DOHH2 (cell line): ENCODE measurements at regions not wholly inside any gene's neighbourhood (a gene's known extent, or its start where the extent isn't known, plus 50 kb on each side); places are given as distances from the start of the nearest gene placed in this dataset.

Experiments used
- H3F3A ChIP-seq: fragments of 200-600 bp; sonication (generic), shearing (Covaris generic); 2 replicates; pipeline ENCODE4 v1.6.0; 2016; ENCODE audit warnings: antibody characterized with exemption, mild to moderate bottlenecking; ENCODE audit not compliant: control insufficient read depth, insufficient read depth
- H3K27ac ChIP-seq: fragments of 200-600 bp; sonication (generic); 2 replicates; pipeline ENCODE4 v1.5.1; 2014; ENCODE audit warnings: low read depth, mild to moderate bottlenecking, low read length, moderate library complexity
- H3K27me3 ChIP-seq: fragments of 200-600 bp; sonication (generic); 2 replicates; pipeline ENCODE4 v1.6.1; 2014; ENCODE audit warnings: mild to moderate bottlenecking, low read length, mixed read lengths; ENCODE audit not compliant: control insufficient read depth
- H3K36me3 ChIP-seq: fragments of 200-600 bp; sonication (generic); 2 replicates; pipeline ENCODE4 v1.6.1; 2014; ENCODE audit warnings: mild to moderate bottlenecking, low read length, moderate library complexity, mixed read lengths; ENCODE audit not compliant: control insufficient read depth
- H3K4me1 ChIP-seq: fragments of 200-600 bp; sonication (generic); 2 replicates; pipeline ENCODE4 v1.6.1; 2014; ENCODE audit warnings: mild to moderate bottlenecking, low read length, mixed read lengths; ENCODE audit not compliant: control insufficient read depth
- H3K4me2 ChIP-seq: fragments of 200-600 bp; sonication (generic); 2 replicates; pipeline ENCODE4 v1.6.0; 2014; ENCODE audit warnings: mild to moderate bottlenecking, low read length, moderate library complexity
- H3K4me3 ChIP-seq: fragments of 200-600 bp; sonication (generic); 2 replicates; pipeline ENCODE4 v1.5.1; 2014; ENCODE audit warnings: mild to moderate bottlenecking, low read length, mixed read lengths
- H3K79me2 ChIP-seq: fragments of 200-600 bp; sonication (generic); 2 replicates; pipeline ENCODE4 v1.6.1; 2014; ENCODE audit warnings: mild to moderate bottlenecking, low read length, mixed read lengths; ENCODE audit not compliant: control insufficient read depth
- H3K9me2 ChIP-seq: fragments of 200-600 bp; sonication (generic); replicated peaks from 2 replicates; pipeline ENCODE4 v1.6.1; 2014; ENCODE audit warnings: mild to moderate bottlenecking, low read length, mixed read lengths; ENCODE audit not compliant: control insufficient read depth
- H3K9me3 ChIP-seq: fragments of 200-600 bp; sonication (generic); 2 replicates; pipeline ENCODE4 v1.6.1; 2014; ENCODE audit warnings: antibody characterized with exemption, low read length, mixed read lengths; ENCODE audit not compliant: control insufficient read depth, insufficient read depth
- H4K20me1 ChIP-seq: fragments of 200-600 bp; sonication (generic); 2 replicates; pipeline ENCODE4 v1.6.0; 2014; ENCODE audit warnings: low read depth, mild to moderate bottlenecking, antibody characterized with exemption, low read length, moderate library complexity; ENCODE audit not compliant: control insufficient read depth, insufficient read depth
- CTCF ChIP-seq: fragments of 200-600 bp; sonication (generic); IDR thresholded peaks from one replicate; pipeline ENCODE4 v1.5.1; 2014; ENCODE audit warnings: antibody characterized with exemption, mild to moderate bottlenecking, low read depth, low read length; ENCODE audit not compliant: poor library complexity, severe bottlenecking
- EZH2phosphoT487 ChIP-seq: fragments of 200-600 bp; sonication (generic); IDR thresholded peaks from 2 replicates; pipeline ENCODE4 v1.6.1; 2017; ENCODE audit warnings: borderline replicate concordance, mild to moderate bottlenecking, antibody characterized with exemption, low read length, moderate library complexity, mixed read lengths

- no peak overlapping the region for H3K27ac ChIP-seq
- no peak overlapping the region for H3K4me3 ChIP-seq
- H3K36me3 ChIP-seq, result no peaks in the 10 kb centered on the region
- H3K9me2 ChIP-seq, result no peaks in the 10 kb centered on the region
- no peak for TF ChIP-seq EZH2phosphoT487
- no peak for TF ChIP-seq CTCF
- no peaks in the 10 kb centered on the region for H3K79me2 ChIP-seq
- H3K4me2 ChIP-seq, result no peak overlapping the region
- H4K20me1 ChIP-seq, result no peaks in the 10 kb centered on the region
- H3K4me1 ChIP-seq, result no peaks in the 10 kb centered on the region
- H3K27me3 ChIP-seq, result no peaks in the 10 kb centered on the region
- H3F3A ChIP-seq, result no peaks in the 10 kb centered on the region
- no peaks in the 10 kb centered on the region for H3K9me3 ChIP-seq
These were observed 228.3 kb upstream of the PKN2 start for GRCh38 chr1:88455621-88456256.

GRCh38 chr1:88457197-88457596 lies 226.9 kb upstream of the PKN2 start:
- no peak overlapping the region for H3K27ac ChIP-seq
- no peaks in the 10 kb centered on the region for H4K20me1 ChIP-seq
- no peak overlapping the region for H3K4me2 ChIP-seq
- no peaks in the 10 kb centered on the region for H3F3A ChIP-seq
- TF ChIP-seq CTCF (no peak), EZH2phosphoT487 (no peak)
- no peaks in the 10 kb centered on the region for H3K27me3 ChIP-seq
- H3K79me2 ChIP-seq, result no peaks in the 10 kb centered on the region
- no peak overlapping the region for H3K4me3 ChIP-seq
- H3K9me3 ChIP-seq, result no peaks in the 10 kb centered on the region
- H3K36me3 ChIP-seq, result no peaks in the 10 kb centered on the region
- no peaks in the 10 kb centered on the region for H3K4me1 ChIP-seq
- H3K9me2 ChIP-seq, result no peaks in the 10 kb centered on the region

- Histone ChIP-seq H3K4me1 (no peaks in the 10 kb centered on the region), H3K27me3 (no peaks in the 10 kb centered on the region), H3K9me3 (no peaks in the 10 kb centered on the region), H3K4me3 (no peak overlapping the region), H3K9me2 (no peaks in the 10 kb centered on the region), H3K79me2 (no peaks in the 10 kb centered on the region), H3K4me2 (no peak overlapping the region), H3K36me3 (no peaks in the 10 kb centered on the region), H3K27ac (no peak overlapping the region), H3F3A (no peaks in the 10 kb centered on the region), H4K20me1 (no peaks in the 10 kb centered on the region)
- no peak for TF ChIP-seq EZH2phosphoT487
- no peak for TF ChIP-seq CTCF
These were observed 223.1 kb upstream of the PKN2 start for GRCh38 chr1:88461007-88461406.
